Choroid plexus epithelial cell (primary cell): ENCODE measurements at regions not wholly inside any gene's neighbourhood (a gene's known extent, or its start where the extent isn't known, plus 50 kb on each side); places are given as distances from the start of the nearest gene placed in this dataset.

Source experiments
- DNase-seq: peaks from one replicate; pipeline ENCODE4 v3.0.0-alpha.2; 2010; ENCODE audit warnings: low read depth
- H3K4me3 ChIP-seq: 2 replicates; pipeline ENCODE4 v1.5.1; 2011; ENCODE audit warnings: low read depth, mild to moderate bottlenecking, control low read depth, low read length, moderate library complexity
- CTCF ChIP-seq: conservative IDR thresholded peaks from 2 replicates; pipeline ENCODE4 v1.5.1; 2011; ENCODE audit warnings: low read depth, mild to moderate bottlenecking, control low read depth, inconsistent platforms, low read length, moderate library complexity

DNA sequence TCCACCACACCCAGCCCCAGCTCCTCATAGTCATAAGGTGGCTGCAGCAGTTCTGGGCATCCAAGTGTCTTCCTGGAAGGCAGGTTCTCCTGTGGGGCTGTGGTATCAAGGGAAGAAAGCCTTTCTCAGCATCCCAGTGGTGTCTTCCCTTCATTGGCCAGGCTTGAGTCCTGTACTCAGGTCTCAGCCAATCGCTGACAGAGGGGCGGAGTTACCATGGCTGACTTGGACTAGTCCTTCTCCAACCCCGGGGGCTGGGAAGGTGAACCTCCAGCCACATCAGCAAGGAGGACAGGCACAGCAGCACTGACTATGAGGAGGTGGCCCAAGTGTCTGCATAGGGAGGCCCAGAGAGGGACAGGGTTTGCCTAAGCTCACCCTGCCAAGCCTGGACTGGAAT lies 64.0 kb upstream of the SLC24A4 start:
- no peak for DNase-seq
- no peak overlapping the region for H3K4me3 ChIP-seq
- TF ChIP-seq CTCF = no peak

GRCh38 chr14:92259613-92260357 lies 63.2 kb upstream of the SLC24A4 start:
- TF ChIP-seq CTCF = no peak
- no peak for DNase-seq
- H3K4me3 ChIP-seq = no peak overlapping the region

- TF ChIP-seq CTCF = no peak
- peak; percentile 8 for DNase-seq
- no peak overlapping the region for H3K4me3 ChIP-seq
Measured at GRCh38 chr14:92263681-92264080, 59.3 kb upstream of the SLC24A4 start.

DNA sequence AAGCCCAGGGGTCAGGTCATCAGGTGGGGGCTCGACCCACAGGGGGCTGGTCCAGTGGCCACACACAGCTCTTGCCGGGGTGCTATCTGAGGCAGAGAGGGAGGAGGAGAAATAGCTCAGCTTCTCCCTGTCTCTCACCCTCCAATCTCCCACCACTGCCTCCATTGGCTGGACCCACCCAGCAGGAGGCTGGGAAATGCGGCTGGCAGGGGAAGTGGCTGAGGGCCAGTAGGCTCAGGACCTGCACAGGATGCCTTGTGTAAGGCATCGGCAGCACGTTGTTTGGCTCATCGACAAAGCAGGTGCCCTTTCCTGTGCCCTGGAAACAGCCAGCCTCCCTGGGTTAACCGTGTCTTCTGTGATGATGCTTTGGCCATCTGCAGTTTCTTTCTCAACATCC lies 58.8 kb upstream of the SLC24A4 start:
- no peak for DNase-seq
- no peak for TF ChIP-seq CTCF
- H3K4me3 ChIP-seq = no peak overlapping the region

DNA sequence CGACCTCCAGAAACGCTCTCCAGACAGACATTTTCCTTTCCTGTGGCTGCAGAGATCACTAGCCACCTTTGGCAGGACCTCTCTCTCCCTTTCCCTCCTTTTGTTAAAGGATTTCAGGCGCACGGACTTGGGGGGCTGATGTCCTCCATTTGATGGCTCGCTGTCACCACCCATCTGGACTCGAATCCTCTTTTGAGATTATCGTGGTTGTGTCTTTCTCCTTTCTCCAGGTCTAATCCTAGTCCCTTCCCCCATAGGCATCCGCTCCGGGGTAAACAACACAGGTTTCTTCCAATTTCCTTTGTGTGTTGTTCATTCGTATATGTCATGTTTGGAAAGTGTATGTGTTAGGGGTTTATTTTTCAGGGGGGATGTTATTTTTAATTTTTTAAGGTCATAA lies 56.7 kb upstream of the SLC24A4 start:
- no peak for TF ChIP-seq CTCF
- no peak for DNase-seq
- H3K4me3 ChIP-seq = no peak overlapping the region
